Activated T-cell treated with anti-CD3 and anti-CD28 coated beads for 4 hours (primary cell): ENCODE measurements at regions not wholly inside any gene's neighbourhood (a gene's known extent, or its start where the extent isn't known, plus 50 kb on each side); places are given as distances from the start of the nearest gene placed in this dataset.

Experiments used
- DNase-seq: peaks from one replicate; pipeline ENCODE4 v3.0.0-alpha.2; 2020

DNA sequence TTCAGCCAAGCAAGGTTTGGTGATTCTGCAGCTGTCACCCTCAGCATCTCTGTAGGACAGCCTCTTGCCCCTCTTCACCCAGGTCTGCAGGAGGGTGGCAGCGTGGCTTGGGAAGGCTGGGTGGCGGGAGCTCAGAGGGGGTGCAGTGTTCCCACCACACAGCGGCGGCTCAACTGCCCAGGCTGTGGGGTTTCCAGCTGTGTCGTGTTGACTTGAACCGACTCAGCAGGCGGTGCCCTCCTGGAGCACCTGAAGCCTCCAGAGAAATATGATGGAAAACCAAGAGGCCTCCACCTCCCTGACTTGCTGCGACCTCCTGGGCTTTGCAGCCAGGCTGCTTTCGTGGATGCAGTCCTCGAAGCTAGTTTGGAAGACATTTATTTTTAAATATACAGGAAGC is 68.0 kb upstream of the KLF6 start:
- DNase-seq: no peak

DNA sequence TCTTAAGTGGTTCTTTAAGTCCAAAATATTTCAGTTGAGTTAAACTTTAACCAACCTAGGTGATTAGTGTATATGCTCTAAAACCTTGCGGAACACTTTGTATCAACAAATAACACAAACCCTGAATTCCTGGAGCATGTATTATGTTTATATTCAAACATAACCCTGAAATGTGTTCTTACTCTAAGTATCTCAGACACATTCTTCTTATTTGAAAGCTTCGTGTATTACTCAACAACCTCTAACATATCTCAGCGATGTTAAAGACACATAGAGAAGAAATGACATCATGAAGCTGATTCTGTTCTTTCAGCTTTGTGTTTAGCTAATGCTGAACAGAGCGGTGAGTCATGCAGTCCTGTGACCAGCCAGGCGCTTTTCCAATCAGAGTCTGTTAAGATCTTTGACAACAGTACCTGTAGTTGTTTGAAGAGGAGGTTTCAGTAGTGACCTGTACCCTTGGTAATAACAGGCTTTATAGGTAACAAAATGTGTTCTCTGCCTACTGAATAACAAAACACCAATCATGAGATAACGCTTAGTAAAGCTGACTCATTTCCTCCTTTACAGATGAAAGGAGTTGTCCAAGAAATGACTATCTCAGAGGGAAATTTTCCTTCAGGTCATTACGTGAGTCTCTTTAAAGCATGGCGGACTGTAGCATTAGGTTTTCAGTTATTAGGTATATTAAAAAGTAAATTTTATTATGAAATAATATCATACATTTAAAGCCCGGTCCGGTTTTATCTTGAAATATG is 67.3 kb upstream of the KLF6 start:
- DNase-seq: peak; percentile 47

DNA sequence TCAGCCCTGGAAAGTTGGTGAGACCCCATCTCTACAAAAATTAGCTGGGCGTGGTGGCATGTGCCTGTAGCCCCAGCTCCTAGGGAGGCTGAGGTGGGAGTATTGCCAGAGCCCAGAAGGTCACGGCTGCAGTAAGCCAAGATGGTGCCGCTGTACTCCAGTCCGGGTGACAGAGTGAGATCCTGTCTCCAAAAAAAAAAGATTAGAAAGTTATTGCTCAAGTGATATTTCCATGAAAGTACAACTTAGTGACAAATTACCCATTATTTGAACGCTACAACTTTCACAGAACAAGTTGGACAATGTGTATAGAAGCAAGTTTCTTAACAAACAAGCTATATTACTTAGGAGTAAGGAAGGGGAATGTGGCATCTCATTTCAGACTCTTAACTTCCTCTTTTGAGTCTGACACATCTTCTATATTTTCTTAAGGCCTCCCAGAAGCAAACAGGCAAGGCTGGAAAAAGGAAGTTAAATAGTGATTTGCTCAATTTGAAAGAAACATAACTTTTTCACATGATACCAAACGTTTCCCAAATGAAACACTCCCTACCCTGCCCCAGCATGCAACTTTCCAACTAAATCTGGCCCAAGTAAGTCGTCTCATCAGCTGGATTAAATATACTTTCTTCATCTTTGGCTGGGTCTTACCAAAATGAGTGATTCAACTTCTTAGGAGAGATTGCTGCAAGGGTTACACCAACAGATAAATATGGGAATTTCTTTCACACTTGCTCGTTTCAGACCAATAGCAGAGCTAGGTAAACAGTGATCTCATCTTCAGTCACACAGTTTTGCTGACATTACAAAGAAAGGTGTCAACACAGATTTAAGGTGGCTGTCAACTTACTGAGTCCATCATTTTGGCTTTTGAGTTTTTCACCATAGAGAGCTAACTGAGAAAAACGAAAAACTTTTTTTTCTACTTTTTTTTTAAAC is 66.3 kb upstream of the KLF6 start:
- DNase-seq: no peak

DNA sequence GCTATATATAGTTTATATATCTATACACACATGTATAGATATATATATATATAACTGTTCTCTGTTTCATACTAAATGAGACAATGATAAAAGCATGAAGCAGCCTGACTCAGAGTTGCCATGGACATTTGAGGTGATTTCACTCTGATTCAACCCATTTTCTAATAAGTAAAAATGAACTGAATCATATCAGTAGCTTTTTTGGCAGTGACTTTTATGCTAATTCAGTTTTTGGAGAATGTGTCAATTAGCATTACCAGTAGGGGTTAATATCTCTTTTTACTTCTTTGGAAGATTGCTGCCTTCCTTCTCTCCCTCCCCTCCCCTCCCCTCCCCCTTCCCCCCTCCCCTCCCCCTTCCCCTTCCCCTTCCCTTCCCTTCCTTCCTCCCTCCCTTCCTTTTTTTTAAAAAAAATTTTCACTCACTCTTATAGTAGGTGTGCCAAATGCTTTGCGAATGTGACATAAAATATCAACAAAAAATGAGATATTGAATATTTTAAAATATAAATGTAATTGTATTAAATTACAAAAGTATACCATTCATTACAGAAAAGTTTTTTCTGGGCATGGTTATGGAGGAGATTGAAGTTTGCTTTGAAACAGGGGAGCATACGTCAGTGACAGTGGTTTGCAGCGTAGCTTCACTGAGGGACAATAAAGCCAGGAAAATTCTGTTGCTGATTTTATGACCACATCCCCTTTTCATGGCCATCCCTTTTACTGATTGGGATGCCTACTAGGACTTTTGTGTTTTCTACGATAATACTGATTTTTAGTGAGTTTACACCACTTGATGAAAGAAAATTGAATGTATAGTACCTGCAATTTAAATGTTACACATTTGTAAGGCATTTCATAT is 64.0 kb upstream of the KLF6 start:
- no peak for DNase-seq

DNA sequence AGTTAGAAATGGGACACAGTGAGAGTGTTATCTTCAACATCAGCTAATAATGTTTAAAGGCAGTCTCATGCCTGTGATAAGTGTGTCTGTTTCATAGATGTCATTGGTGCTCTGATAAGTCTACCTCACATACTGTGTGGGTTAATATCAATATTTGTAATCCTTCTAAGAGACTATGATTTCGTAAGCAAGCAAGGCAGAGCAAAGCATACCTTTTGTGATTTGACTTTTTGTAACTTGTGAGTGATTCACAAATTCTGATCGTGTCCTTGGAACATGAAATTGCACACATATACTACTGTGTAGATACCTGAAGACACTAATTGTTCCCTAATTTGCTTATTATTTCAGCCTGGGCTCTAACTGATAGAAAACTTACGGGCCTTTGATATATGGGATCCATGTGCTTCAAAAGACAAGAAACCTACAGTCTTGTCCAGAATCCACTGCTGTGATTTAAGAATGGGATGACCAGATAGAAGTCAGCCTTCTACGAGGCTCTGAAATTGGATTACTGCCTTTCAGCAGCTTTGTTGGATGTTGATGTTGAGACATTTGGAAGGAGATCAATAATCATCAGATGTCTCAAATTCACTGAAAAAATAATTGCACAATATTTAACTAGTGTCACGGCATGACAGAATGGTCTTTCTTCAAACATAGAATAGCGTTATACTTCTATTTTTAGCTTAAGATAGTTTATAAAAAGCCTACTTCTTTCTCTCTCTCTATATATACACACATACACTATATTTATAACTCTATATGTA is 63.2 kb upstream of the KLF6 start:
- no peak for DNase-seq

DNA sequence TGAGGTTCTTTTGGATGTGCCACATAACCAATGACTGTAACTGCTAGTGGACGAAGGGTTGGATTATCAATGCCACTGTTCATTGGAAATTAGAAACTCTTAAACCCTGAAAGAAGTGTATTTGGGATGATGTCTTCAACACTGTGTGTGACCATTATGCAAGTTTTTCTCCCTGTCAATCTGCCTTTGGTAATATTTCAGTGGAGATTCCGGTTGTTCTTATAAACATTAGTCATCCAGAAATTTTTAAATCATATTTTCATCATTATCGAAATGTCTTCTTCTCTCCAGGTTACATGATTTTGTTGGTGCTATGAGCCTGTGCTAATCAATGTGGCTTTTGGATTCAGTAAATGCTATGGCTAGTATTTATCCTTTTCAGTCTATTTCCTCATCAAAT is 61.7 kb upstream of the KLF6 start:
- DNase-seq: no peak

DNA sequence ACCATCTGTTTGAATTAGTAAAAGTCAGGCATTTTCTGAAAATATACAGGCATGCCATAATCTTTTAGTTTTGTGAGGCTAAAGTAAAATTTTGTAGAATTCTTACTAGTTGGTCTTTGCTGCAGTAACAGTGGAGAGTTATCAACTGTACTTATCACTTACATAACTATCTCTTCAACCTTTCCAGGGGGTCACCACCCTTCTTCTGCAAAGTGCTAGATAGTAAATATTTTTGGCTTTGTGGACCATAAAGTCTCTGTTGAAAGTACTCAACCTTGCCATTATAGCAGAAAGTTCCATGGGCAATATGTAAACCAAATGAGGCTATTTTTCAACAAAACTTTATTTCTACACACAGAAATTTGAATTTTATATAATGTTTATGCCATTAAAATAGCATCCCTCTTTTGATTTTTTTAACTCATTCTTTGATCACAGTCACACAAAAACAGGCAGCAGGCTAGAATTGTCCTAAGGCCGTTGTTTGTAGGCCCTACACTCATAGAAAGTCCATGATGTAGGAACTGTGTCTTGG is 59.5 kb upstream of the KLF6 start:
- DNase-seq: no peak

DNA sequence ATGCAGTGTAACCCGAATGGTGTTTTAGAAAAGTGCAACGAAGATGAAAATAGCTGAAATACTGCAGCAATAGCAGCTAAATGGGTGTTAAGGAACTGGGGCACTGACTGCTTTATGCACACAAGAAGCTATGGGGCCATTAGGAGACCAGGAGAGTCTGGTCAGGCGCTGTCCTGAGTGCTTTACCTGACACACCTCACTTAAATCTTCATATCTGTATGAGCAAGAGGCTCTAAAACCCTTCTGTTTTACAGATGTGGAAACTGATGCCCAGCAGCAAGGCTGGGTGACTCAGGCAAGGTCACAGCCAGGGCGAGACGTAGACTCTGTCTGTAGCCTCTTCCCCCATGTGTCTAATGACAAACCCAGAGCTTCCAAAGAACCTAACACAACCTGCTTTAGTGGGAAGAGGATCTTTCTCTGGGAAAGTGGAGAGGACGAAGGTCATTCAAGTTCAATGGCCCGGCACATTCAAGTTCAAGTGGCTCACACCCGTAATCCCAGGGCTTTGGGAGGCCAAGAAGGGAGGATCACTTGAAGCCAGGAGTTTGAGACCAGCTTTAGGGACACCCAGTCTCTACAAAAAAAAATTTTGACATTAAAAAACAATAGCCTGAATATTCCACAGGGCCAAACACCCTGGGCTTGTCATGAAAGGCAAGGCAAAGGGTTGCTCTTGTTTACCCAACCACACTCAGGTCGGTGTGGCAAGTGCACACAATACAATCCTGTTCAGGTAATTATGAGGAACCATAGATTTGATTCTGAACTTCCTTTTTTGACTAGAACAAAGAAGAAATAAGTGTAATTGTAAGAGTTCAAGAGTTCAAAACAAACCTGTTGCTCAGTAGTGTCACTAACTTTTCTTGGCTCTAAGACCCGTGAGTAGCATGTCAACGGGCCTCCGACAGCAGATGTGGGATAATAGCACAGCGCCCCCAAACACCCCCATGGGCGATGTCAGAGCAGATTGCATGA is 53.7 kb upstream of the KLF6 start:
- DNase-seq: no peak

DNA sequence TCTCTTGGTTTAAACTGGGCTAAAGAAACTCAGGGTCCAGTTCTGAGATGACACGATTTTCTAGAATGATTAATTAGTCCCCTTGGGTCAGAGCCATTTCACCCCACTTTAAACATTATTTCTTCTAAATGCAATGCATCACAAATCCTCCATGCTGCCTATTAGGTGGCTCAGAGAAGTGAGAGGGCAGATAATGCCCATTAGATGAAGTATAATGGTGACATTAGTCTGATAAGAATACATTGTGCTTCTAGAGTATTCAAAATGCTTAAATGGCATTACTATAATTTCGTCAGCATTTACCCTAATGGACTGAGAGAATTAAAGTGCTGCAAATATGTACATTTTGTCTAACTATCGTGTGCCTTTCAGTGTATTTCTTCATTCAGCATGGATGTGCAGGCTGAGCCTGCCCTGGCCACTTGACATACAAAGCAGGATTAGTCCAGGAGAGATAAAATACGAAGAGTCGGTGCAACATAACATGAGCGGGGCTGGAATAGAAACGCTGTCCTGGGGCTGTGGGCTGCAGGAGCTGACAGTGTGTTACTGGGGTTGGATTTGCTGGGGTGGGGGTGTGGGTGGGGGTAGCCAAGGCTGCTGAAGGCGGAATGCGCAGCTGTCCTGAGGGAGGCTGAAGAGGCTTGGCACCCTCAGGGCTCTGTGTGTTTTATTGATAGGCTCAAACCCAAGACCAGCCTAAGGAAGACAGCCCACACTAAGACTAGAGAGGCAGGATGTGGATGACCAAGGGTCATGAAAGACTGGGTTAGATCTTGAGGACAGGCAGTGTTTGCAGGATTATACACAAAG is 52.8 kb upstream of the KLF6 start:
- DNase-seq: no peak

DNA sequence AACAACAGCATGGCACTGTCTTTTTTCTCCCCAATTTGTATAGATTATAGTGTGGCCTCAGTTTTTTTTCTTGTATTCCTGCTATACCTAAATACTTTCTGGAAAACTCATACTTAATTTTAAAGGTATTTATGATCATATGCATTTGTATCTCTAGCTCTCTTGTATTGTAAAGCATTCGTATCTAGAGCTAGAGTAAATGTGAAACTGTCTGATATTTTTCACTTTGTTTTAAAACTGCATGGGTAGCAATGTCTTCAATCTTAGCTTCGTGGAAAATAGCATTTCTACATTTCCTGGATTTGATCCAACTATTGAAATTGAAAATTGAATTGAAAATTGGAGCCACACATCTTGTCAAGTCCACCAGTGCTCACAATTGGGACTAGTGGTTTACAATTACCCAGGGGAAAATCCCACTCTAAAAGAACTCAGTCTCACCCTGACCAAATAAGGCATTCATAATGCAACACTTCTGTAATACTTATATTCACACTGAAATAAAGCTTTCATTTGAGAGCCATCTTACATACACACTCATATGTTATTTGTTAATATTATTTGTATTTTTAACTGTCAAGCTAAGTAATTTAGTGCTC is 51.3 kb upstream of the KLF6 start:
- no peak for DNase-seq

DNA sequence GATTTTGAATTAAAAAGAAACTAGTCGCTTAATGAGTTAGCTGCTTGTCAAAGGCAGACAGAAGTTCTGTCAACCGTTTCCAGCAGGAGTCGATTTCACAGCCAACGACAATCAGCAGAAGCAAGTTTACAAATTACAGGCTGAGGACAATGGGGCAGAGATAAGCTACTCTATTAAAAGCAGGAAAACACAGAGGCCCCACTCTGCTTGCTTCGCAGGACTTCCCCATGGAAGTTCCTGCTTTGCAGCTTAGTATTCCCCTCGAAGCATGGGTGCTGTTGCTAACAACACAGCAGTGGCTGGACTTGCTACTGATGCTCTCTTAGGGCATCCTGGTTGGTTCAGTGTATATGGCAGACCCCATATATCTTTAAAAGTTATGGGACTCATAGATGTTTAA is 50.8 kb upstream of the KLF6 start:
- no peak for DNase-seq

DNA sequence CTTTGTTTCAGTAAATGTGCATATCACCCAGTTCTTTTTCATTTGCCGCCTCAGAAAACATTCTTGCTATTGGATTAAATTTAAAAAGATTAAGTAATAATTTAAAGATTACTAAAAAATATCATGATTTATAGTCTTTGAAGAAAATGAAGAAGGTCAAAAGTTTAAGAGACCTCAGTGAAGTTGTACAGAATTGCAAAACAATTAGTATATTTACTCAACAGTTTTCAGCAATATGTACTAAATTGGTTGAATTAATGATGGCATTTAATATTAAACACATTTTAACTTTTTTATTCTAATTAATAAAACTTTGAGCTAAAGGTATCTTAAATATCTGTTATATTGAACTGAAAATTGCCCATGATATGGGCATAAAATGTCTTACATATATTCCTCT is 49.9 kb upstream of the KLF6 start:
- DNase-seq: no peak
